Nucleus accumbens (tissue), 56 donors: ENCODE measurements at regions not wholly inside any gene's neighbourhood (a gene's known extent, or its start where the extent isn't known, plus 50 kb on each side); places are given as distances from the start of the nearest gene placed in this dataset.

Source experiments
- DNase-seq, 56 donors: peaks; one replicate each; lab custom pipeline; 2025; lab: John Stamatoyannopoulos, UW

GRCh38 chr4:58935332-58935731, 1825.1 kb upstream of the IGFBP7 start:
- no peak for DNase-seq

DNA sequence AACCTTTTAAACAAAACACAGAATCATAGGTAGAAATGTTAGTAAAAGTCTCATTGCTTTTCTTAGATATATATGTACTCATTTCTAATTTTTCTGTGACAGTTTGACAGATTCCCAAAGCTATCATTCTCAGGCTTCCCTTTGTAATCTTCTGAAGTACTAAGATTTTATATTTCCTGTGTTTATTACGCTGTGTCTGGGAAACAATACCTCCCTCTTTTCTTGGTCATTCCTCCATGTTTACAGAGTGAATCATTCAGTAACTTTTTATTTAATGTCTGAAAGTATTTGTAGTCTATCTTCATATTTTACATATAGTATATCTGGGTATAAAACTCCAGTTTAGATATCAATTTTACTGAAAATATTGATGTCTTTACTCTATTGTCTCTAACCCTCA, 1826.3 kb upstream of the IGFBP7 start:
- no peak for DNase-seq

DNA sequence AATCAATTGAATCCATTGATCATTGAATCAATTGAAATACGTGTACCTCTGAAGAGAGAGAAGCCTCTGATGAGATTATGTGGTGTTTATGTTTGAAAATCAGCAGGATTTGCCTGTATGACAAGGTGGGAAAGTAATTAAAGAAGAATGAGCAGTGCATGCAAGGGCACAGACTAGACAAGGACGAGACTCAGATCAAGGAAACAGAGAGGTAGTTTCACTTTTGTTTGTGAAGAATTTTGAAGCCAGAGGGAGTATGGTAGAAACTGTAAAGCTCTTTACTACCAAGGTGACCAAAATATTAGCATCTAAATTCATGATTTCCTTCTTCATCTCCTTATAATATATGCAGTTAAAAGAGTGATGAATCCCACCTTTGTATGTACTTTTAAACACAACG, 1830.0 kb upstream of the IGFBP7 start:
- DNase-seq, result no peak

GRCh38 chr4:58941286-58941685, 1831.1 kb upstream of the IGFBP7 start:
- DNase-seq, result no peak

DNA sequence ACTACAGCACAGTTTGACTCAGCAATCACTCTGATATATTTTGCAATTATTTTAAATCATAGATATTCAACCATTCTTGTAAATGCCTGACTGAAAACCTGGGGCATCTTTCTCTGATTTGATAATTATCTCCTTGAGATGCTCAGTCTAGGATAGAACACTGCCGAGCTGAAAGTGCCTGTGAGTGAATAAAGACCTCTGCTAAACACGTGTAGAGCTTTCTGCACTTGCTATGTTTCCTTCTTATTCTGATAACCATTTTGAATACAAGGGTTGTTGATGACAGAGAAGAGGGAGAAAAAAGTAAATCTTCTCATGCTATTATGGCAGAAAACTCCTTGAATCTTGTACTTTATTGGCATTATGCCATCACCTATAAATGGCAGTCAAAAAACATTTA, 1843.4 kb upstream of the IGFBP7 start:
- DNase-seq, result no peak

GRCh38 chr4:58957711-58958110, 1847.5 kb upstream of the IGFBP7 start:
- DNase-seq, result no peak

DNA sequence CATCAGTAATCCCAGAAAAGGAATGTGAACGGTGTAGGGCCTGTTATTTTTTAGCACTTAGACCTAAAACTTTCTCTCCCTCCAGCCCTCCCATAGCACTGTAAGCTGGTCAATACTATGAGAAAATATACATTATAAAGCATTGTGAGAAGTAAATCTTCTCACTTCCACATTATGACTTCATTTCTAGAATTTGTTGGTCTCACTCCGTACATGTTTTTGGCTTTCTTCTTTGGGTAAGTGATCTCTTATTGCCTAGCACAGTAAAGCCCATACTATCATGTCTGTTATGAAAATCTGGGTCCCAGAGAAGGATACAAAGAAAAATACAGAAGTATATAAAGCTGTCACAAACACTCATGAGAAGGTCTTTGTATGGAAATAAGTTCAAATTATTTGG, 1851.1 kb upstream of the IGFBP7 start:
- DNase-seq, result no peak

DNA sequence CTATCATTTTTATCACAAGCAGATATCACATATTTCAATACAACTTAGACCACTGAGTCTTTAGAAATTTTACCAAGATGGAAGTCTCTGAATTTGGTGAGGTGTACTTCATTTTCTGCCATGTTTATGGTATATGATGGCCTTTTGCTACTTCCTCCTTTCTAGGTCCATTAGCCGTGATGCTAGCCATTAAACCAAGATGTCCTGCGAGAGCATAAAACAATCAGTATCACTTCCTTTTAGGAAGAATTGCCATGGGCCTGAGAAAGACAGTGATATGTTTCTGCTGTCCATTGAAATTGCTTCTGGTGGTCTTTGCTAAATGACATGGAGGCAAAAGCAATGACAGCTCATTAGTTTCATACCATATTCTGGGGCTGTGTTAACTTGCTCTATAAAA, 1851.7 kb upstream of the IGFBP7 start:
- no peak for DNase-seq

GRCh38 chr4:58962424-58962823, 1852.2 kb upstream of the IGFBP7 start:
- no peak for DNase-seq

DNA sequence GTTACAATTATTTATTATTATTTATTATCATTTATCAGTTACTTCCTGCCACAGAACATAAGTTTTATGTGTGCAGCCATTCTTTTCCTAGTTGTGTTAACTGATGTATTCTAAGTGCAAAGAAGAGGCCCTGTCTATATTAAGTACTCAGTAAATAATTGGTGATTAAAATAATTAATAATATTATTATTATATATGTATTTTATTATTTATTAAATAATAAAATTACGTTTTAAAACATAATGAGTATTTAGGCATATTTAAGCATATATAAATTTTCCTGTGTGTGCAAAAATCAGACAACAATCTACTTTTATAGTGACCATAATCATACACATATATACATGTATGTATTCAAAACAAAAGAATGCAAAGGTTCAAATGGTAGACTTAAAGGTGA, 1871.6 kb upstream of the IGFBP7 start:
- DNase-seq, result no peak

DNA sequence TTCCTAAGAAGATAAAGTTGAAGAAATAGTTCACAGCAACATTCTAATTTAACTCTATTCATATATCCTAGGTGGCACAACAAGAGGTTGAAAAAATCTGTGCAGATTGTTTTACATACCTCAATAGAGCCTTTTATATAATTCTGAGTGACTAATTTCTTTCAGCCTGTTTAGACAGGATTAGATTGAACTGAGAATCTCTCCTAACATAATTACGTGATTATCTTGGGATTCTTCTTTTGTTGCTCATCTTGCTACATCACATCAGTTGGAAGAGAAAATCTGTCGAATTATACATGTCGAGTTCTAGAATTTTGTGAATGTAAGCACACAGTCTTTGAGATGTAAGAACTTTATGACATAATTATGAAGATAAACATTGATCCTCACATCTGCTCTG, 1873.7 kb upstream of the IGFBP7 start:
- no peak for DNase-seq

- no peak for DNase-seq
Observed at GRCh38 chr4:59002148-59002547, 1892.0 kb upstream of the IGFBP7 start.

DNA sequence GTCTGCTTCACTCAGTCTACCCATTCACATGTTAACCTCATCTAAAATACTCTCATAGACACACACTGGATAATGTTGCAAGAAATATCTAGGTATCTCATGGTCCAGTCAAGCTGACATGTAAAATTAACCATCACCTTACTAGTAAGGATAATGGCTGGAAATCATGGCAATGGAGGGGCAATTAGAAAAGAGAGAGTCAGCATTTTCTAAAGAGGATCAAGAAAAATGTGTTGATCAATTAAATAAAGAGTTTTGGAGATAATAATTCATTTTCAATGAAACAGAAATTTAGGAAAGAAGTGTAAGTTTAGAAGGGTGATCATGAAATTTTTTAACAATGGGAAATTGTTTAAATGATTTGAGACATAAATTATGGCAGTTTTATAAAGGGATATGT, 1914.1 kb upstream of the IGFBP7 start:
- no peak for DNase-seq

- no peak for DNase-seq
Observed at GRCh38 chr4:59037812-59038211, 1927.6 kb upstream of the IGFBP7 start.

- no peak for DNase-seq
Observed at GRCh38 chr4:59039046-59039445, 1928.9 kb upstream of the IGFBP7 start.

- no peak for DNase-seq
Observed at GRCh38 chr4:59044286-59044900, 1934.2 kb upstream of the IGFBP7 start.

DNA sequence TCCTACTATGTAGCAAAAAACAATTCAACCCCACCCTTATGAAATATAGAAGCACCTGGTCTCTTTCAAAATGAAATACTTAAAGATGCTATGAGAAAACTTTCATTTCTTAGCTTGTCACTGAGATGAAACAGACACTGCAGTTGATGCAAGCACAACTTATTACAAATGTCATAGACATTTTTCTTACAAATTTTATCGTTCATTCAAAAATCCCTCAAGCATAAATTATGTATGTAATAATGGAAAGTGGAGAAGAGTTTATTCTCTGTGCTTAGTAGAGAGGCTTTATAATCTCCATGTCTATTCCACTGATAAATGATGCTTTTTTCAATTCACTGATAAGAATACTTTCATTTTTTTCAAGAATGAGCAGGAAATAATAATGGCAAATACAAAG, 1943.9 kb upstream of the IGFBP7 start:
- DNase-seq, result no peak

DNA sequence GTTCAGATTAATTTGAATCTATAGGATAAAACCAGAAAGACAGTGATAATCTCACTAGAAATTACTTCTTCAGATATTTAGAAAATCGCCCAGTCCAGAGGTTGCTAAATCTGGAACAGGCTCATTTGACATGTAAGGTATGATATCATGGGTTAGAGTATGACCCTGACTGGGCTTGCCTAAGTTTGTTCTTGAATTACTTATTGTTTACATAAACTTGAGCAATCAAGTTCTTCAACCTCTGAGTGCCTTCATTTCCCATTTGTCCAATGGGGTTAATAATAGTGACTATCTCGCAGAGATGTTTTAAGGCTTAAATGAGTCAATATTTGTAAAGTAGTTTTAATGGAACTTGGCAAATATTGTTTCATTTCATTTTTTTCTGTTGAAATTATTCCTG, 1947.6 kb upstream of the IGFBP7 start:
- DNase-seq, result no peak

- no peak for DNase-seq
Observed at GRCh38 chr4:59058543-59058942, 1948.4 kb upstream of the IGFBP7 start.

- DNase-seq, result no peak
Observed at GRCh38 chr4:59060002-59060846, 1950.0 kb upstream of the IGFBP7 start.

DNA sequence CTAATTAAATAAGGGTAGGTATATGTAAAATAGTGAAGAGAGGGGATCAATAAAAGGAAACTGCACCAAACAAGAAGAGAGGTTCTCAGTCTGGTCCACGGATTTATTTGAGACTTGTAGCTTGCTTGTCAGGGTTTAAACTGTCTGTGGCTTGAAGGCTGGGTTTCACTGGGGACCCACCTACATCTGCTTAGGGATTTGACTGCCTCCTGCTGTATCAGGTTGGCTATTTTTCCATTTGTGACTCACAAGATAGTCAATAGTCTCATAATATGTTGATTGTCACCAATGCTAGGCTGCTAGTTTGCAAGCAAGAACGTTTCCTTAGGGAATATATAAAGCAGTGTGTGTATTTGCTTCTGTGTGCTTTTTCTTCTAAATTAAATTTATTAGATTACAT, 1950.7 kb upstream of the IGFBP7 start:
- no peak for DNase-seq

GRCh38 chr4:59063015-59063720, 1953.0 kb upstream of the IGFBP7 start:
- DNase-seq, result no peak
